ENCODE measurements at regions not wholly inside any gene's neighbourhood (a gene's known extent, or its start where the extent isn't known, plus 50 kb on each side); places are given as distances from the start of the nearest gene placed in this dataset.

DNA sequence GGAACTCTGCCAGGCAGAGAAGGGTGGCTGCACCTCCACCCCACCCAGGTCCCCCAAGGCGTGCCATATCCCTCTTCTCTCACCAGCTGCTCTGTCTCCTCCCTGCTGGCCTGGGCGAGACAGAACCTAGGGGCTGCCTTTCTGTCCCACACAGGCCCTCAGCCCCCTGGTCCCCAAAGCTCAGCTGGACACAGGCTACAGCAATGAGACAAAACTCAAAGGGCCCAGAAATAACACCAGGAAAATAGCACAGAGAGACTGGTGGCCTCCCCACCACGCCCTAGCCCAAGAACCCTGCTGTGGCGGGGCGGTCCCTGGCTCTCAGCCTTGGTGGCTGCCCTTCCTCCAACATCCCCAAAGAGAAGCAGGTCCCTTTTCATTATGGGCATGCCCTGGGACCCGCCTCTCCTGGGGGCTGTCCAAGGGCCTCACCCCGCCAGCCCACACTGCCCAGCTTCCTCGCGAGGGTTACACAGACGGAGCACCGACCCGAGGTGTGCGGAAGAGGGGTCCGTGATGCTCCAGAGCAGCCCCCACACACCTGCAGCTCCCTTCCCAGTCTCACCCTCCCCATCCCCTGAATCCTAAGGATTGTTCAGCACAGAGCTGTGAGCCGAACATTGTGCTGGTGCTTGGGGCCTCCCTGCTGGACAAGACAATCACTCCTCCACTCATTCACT lies 67.7 kb upstream of the HMX1 start:
- no peaks in the 10 kb centered on the region for H3K27me3 Mint-ChIP-seq
- ATAC-seq (ENCODE audit: poor library complexity) (no peak), DNase-seq (no peak)
- no peak overlapping the region for H3K4me3 Mint-ChIP-seq
- no peaks in the 10 kb centered on the region for H3K36me3 Mint-ChIP-seq (ENCODE audit: low read depth)
- H3K9me3 Mint-ChIP-seq = no peaks in the 10 kb centered on the region
- no peaks in the 10 kb centered on the region for H3K36me3 ChIP-seq (ENCODE audit: insufficient read depth, low read length)
- H3K27me3 ChIP-seq (ENCODE audit: control insufficient read depth in 1 of 2, insufficient read depth in 2 of 2, low read length in 2 of 2) = no peaks in the 10 kb centered on the region
- H3K4me1 ChIP-seq (ENCODE audit: insufficient read depth, low read length) = no peaks in the 10 kb centered on the region
- H3K27ac Mint-ChIP-seq = no peak overlapping the region
- no peaks in the 10 kb centered on the region for H3K4me1 Mint-ChIP-seq (ENCODE audit: low read depth)
- H3K9me3 ChIP-seq (ENCODE audit: control insufficient read depth in 1 of 2, insufficient read depth in 1 of 2, low read length in 2 of 2) = peaks cover 0 to 19% of the 10 kb centered on the region in 2 experiments
- H3K27ac ChIP-seq (ENCODE audit: low read depth in 1 of 2, low read length in 2 of 2) = no peak overlapping the region
- H3K4me3 ChIP-seq (ENCODE audit: low read length) = no peak overlapping the region
- ChIA-PET POLR2A (no interaction called here), CTCF (no interaction called here)
- intact Hi-C loops (cut with DNase I, micrococcal nuclease) = no loop called here
- TF ChIP-seq, protein P1, sequence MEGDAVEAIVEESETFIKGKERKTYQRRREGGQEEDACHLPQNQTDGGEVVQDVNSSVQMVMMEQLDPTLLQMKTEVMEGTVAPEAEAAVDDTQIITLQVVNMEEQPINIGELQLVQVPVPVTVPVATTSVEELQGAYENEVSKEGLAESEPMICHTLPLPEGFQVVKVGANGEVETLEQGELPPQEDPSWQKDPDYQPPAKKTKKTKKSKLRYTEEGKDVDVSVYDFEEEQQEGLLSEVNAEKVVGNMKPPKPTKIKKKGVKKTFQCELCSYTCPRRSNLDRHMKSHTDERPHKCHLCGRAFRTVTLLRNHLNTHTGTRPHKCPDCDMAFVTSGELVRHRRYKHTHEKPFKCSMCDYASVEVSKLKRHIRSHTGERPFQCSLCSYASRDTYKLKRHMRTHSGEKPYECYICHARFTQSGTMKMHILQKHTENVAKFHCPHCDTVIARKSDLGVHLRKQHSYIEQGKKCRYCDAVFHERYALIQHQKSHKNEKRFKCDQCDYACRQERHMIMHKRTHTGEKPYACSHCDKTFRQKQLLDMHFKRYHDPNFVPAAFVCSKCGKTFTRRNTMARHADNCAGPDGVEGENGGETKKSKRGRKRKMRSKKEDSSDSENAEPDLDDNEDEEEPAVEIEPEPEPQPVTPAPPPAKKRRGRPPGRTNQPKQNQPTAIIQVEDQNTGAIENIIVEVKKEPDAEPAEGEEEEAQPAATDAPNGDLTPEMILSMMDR (IDR thresholded peaks at IDR 0.05) = no peak

DNA sequence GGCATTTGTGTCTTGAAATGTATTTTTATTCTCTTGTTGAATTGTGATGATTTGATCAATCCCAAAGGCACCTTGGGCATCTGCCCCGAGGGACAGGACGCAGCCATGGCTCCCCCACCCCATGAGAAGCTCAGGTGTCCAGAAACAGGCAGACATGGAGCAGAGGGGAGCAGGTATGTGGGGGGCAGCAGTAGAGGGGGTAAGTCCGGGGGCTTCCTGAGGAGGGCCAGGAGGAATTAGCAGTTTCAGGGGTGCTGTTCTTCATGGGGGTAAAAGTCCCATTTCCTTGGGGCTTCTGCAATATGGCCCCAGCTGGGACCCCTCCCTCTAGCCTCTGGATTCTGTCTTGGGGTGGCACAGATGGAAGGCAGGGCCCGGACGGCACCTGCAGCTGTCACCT lies 67.0 kb upstream of the HMX1 start:
- DNase-seq = no peak
- intact Hi-C loops (cut with DNase I, micrococcal nuclease) = no loop called here
- Histone ChIP-seq H3K9me3 (ENCODE audit: control insufficient read depth in 1 of 2, insufficient read depth in 1 of 2, low read length in 2 of 2) (peaks cover 0 to 19% of the 10 kb centered on the region in 2 experiments), H3K36me3 (ENCODE audit: insufficient read depth, low read length) (no peaks in the 10 kb centered on the region), H3K4me1 (ENCODE audit: insufficient read depth, low read length) (no peaks in the 10 kb centered on the region), H3K27ac (ENCODE audit: low read depth in 1 of 2, low read length in 2 of 2) (no peak overlapping the region), H3K27me3 (ENCODE audit: control insufficient read depth in 1 of 2, insufficient read depth in 2 of 2, low read length in 2 of 2) (no peaks in the 10 kb centered on the region), H3K4me3 (ENCODE audit: low read length) (no peak overlapping the region)
- no peak for ATAC-seq (ENCODE audit: poor library complexity)
- CTCF ChIA-PET = no interaction called here
- TF ChIP-seq, protein P1 (IDR thresholded peaks at IDR 0.05) = no peak
- Mint-ChIP-seq H3K4me3 (no peak overlapping the region), H3K4me1 (ENCODE audit: low read depth) (no peaks in the 10 kb centered on the region), H3K27me3 (no peaks in the 10 kb centered on the region), H3K27ac (no peak overlapping the region), H3K36me3 (ENCODE audit: low read depth) (no peaks in the 10 kb centered on the region), H3K9me3 (peaks cover 4% of the 10 kb centered on the region)
- POLR2A ChIA-PET = no interaction called here

DNA sequence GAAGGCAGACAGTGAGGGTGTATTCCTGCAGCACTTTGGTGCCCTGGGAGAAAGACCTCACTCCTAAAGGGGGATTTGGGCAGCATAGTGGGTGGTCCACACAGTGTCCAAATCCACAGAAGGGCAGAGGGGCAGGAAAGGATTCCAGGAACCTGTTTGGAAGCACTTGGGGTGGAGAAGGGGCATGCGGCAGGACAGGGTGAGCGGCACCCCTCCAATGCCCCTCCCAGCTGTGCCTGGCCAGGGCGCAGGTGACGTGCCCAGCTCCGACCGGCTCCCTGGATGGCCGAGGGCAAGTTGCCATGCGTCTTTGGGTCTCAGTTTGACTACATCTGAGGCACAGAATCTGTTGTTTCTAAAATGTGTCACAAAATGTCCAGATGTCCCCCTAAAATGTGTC lies 66.5 kb upstream of the HMX1 start:
- intact Hi-C loops (cut with DNase I, micrococcal nuclease) = no loop called here
- ATAC-seq (ENCODE audit: poor library complexity) = no peak
- DNase-seq = no peak
- no peak overlapping the region for H3K4me3 Mint-ChIP-seq
- peaks cover 4% of the 10 kb centered on the region for H3K9me3 Mint-ChIP-seq
- Histone ChIP-seq H3K4me3 (ENCODE audit: low read length) (no peak overlapping the region), H3K9me3 (ENCODE audit: control insufficient read depth in 1 of 2, insufficient read depth in 1 of 2, low read length in 2 of 2) (peaks cover 0 to 19% of the 10 kb centered on the region in 2 experiments), H3K27me3 (ENCODE audit: control insufficient read depth in 1 of 2, insufficient read depth in 2 of 2, low read length in 2 of 2) (no peaks in the 10 kb centered on the region), H3K4me1 (ENCODE audit: insufficient read depth, low read length) (no peaks in the 10 kb centered on the region), H3K27ac (ENCODE audit: low read depth in 1 of 2, low read length in 2 of 2) (no peak overlapping the region), H3K36me3 (ENCODE audit: insufficient read depth, low read length) (no peaks in the 10 kb centered on the region)
- no peaks in the 10 kb centered on the region for H3K36me3 Mint-ChIP-seq (ENCODE audit: low read depth)
- H3K27me3 Mint-ChIP-seq = no peaks in the 10 kb centered on the region
- no peaks in the 10 kb centered on the region for H3K4me1 Mint-ChIP-seq (ENCODE audit: low read depth)
- TF ChIP-seq, protein P1 (IDR thresholded peaks at IDR 0.05) = no peak
- POLR2A ChIA-PET = no interaction called here
- no peak overlapping the region for H3K27ac Mint-ChIP-seq
- CTCF ChIA-PET = no interaction called here

Data from CD4-positive, alpha-beta T cell (primary cell).